Omental fat pad (tissue), 3 donors: ENCODE measurements at regions not wholly inside any gene's neighbourhood (a gene's known extent, or its start where the extent isn't known, plus 50 kb on each side); places are given as distances from the start of the nearest gene placed in this dataset.
A peak's percentile ranks its signal among the peaks of the same experiment; 100 is the strongest.
"Not testable (repeated sequence)": the region's sequence is repeated elsewhere in the genome, so short reads cannot be mapped to it uniquely, and the experiment has no call there.

Experiments
- ATAC-seq: fragments of 150-250 bp; one replicate; pipeline ENCODE4 v1.9.1; 2016; ENCODE audit warnings: mild to moderate bottlenecking, moderate library complexity; ENCODE audit not compliant: low FRiP score
- DNase-seq: peaks from one replicate; pipeline ENCODE4 v3.0.0-alpha.2; 2019; ENCODE audit warnings: low spot score
- TF ChIP-seq, protein P1 (sequence below), 3 donors: fragments of 450-650 bp; IDR thresholded peaks; one replicate each; pipeline ENCODE4 v1.5.1; 2016 to 2017; ENCODE audit warnings: antibody characterized with exemption in 3 of 3, mild to moderate bottlenecking in 3 of 3, moderate library complexity in 2 of 3

DNA sequence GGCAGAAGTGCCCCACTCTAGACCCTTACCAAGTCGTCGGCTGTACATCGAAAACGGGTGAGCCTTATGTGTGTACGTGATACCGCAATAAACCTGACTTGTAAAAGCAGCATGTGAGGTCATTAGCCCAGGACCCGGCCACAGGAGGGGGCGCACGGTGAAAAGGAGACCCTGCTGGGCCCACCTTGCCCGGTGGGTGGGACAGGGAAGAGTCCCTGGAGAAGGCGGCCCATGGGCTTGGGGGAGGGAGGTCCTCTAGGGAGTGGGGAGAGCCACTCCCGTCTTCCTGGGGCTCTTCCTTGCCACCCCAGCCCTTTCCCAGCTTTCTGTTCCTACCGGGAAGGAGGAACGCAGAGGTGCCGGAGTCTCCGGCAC is 188.8 kb downstream of the NPIPB11 start:
- not testable (repeated sequence) for ATAC-seq, DNase-seq

DNA sequence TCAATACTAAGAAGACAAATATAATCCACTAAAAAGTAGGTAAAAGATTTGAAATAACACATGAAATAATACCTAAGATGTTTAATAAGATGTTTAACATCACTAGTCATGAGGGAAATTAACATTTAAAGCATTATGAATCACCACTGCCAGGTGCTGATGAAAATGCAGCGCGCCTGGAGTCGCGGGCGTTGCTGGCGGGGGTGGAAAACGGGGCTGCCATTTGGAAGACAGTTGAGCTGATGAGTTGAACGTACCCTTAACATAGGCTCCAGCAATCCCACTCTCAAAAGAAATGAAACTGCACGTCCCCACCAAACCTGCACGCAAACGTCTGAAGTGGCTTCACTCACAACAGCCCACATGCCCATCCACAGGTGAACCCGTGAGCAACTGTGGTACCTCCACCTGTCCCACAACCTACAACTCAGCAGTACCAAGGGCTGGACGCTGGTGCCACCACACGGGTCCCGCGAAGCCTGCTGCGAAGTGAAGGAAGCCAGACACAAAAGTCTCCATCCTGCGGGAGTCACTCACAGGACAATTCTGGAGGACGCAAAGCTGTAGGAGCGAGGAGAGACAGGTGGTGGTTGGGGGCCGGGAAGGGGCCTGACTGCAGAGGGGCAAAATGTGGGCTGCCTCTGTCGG is 189.3 kb downstream of the NPIPB11 start:
- not testable (repeated sequence) for ATAC-seq, DNase-seq

DNA sequence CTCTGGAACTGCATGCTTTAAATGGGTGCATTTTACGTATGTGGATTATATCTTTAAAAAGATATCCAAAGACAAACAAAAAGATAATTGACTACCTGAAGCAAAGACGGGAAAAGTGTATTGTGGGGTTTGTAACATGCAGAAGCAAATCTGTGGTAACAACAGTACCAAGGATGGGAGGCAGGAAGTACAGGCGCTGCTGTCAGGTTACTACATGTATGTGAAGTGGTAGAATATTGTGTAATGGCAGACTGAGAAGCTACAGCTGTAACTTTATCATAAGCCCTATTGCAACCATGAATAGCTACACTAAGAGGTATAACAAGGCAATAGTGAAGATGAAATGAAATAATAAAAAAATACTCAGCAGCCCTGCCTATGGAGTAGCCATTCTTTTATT is 192.7 kb downstream of the NPIPB11 start:
- DNase-seq, ATAC-seq: not testable (repeated sequence)

DNA sequence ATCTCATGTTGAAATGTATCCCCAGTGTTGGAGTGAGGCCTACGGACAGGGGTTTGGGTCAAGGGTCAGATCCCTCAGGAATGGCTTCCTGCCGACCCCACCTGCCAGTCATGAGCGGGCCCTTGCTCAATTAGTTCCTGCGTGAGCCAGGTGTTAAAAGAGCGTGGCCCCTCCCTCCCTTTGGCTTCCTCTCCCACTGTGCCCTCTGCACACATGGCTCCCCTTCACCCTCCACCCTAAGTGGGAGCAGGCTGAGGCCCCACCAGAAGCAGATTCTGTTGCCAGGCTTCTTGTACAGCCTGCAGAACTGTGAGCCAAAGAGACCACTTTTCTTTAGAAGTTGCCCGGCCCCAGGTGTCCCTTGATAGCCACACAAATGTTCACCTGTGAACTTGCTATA is 193.3 kb downstream of the NPIPB11 start:
- not testable (repeated sequence) for ATAC-seq, DNase-seq

DNA sequence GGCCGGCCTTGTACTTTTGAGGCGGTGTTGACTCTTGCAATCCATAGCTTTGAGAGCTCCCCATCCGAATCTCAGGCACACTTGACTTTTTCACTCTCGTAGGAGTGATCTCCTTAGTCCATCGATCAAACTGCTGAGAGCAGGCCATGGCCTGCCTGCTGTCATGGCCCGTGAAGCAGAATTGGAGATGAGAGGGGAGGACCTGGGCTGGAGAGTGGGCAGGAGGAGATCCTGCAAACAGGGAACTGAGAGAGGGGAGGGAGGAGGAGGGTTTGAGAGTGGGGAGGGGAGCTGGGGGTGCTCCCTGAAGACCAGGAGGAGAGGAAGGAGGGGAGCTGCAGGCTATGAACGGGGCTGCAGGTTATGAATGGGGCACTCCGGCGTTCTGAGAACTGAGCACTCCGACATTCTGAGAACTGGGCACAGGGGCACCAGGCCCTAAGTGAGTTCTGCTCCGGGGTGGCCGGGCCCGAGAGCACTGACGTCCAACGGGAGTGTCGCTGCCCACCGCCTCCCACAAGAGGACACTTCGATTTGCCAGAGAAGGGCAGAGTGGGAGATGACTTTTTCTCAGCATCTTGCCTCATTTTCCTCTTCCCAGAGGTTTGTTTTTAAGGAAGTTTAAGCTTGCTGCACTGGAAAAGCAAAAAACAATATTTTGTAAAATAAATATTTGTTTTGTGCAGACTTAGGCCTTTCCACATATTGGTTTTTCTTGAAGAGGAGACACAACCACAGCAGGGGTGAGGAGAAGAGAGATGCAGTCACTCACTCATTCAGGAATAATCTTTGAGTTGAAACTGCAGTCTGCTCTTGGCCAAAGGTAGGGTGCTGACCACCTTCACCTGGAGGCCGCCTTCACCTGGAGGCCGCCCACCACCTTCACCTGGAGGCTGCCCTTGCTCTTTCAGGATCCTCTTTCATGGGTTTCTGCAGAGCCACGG is 194.2 kb downstream of the NPIPB11 start:
- peak; percentile 59 for ATAC-seq
- DNase-seq: not testable (repeated sequence)

DNA sequence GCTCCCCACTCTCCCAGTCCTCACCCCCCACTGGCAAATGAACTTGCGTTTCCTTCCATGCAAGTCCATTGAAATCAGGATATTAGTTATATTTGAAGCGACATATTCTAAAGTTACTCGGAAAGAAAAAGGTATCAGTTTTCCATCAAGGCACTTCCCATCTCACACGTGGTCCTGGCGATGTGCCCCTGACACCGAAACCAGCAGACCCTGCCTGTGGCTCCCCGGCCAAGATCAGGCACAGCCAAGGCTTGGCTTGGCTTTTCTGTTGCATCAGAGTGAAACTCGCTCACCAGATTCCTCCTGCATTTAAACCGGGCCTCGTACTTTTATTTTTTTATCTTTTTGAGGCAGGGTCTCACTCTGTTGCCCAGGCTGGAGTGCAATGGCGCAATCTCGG is 195.1 kb downstream of the NPIPB11 start:
- DNase-seq, ATAC-seq: not testable (repeated sequence)

DNA sequence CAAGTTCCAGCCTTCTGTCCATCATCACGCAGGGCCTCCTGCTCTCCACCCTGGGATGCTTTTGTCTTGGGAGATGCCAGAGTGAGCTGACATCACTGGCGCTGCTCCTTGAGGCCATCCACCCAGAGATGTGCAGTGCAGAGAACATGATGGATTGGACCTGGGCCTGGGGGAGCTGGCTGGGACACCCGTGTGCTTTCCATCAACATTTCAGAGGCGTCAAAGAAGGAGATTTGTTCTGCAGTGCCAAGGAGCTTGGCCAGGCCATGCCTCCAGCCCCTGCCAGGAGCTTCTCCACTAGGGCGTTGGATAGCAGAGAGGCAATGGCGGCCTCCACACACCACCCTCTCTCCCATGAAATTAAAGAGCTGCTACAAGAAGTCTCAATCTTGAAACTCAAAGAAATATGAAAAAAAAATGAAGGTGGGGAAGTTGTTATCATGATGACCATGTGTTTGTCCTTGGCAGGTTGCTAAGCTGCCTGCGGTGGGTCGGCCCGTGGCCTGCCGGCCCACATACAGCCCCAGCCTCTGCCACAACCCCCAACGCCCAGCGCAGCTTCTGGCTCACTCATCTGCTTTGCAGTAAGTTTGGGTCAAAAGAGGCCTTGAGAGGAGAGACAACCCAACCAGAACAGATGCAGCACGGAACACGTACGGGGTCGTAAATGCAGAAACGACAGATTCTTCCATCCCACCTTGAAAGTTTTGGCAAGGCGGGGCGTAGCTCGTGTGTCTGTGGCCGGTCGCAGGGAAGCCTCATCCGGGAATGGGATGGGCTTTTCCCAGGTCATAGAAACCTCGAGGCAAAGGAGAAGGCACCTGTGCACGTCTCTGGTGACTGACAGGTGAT is 196.0 kb downstream of the NPIPB11 start:
- DNase-seq: not testable (repeated sequence)

DNA sequence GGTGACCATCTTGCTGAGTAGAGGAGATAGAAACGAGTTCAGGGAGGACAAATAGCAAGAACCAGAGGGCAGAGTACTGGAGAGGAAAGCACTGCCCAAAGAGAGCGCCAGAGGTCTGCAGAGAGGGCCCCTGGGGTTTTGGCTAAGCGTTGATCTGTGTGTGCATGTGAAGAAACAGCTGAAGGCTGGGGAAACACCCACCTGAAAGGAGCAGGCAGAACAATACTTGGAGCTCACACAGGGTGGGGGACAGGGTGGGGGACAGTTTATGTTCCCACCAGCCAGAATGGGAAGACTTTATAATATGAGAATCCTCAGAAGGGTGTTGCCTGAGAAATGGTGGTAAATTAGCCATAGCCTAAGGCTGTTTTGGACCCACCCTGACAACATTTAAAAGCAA is 200.4 kb downstream of the NPIPB11 start:
- not testable (repeated sequence) for ATAC-seq, DNase-seq

More for the DNA sequence above, 196.0 kb downstream of the NPIPB11 start:
- ATAC-seq: not testable (repeated sequence)

DNA sequence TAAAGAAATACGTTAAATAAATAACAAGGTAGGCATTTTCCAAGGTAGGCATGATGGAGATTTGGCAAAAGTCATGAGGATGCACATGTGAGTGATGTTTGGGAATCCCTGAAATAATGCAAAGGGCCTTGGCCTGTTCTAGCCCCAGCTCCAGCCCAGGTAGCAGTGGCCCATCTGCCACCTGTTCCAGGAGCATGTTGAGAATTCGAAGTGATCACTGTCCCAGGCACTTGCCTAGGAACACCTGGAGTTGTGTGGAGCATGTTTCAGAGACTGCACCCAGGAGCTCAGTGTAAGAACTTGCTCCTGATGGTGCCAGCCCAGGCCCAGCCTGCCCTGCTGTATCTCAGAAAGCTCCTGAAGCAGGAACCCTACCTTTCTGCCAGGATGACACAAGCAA is 201.4 kb downstream of the NPIPB11 start:
- ATAC-seq, DNase-seq: not testable (repeated sequence)

DNA sequence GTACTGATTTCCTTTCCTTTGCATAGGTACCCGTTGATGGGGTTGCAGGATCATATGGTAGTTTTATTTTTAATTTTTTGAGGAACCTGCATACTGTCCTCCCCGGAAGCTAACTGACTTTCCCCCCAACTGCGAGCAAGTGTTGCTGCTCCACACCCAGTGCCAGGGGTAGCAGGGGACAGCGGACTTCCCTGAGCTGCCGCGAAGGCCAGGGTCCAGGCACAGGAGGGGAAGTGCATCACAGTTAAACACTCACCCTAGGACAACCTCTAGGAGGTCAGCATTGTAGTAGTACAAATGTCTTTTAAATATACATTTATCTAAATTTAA is 201.7 kb downstream of the NPIPB11 start:
- ATAC-seq (no peak), DNase-seq (no peak)
- TF ChIP-seq, protein P1, sequence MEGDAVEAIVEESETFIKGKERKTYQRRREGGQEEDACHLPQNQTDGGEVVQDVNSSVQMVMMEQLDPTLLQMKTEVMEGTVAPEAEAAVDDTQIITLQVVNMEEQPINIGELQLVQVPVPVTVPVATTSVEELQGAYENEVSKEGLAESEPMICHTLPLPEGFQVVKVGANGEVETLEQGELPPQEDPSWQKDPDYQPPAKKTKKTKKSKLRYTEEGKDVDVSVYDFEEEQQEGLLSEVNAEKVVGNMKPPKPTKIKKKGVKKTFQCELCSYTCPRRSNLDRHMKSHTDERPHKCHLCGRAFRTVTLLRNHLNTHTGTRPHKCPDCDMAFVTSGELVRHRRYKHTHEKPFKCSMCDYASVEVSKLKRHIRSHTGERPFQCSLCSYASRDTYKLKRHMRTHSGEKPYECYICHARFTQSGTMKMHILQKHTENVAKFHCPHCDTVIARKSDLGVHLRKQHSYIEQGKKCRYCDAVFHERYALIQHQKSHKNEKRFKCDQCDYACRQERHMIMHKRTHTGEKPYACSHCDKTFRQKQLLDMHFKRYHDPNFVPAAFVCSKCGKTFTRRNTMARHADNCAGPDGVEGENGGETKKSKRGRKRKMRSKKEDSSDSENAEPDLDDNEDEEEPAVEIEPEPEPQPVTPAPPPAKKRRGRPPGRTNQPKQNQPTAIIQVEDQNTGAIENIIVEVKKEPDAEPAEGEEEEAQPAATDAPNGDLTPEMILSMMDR (IDR thresholded peaks at IDR 0.05): no peak

DNA sequence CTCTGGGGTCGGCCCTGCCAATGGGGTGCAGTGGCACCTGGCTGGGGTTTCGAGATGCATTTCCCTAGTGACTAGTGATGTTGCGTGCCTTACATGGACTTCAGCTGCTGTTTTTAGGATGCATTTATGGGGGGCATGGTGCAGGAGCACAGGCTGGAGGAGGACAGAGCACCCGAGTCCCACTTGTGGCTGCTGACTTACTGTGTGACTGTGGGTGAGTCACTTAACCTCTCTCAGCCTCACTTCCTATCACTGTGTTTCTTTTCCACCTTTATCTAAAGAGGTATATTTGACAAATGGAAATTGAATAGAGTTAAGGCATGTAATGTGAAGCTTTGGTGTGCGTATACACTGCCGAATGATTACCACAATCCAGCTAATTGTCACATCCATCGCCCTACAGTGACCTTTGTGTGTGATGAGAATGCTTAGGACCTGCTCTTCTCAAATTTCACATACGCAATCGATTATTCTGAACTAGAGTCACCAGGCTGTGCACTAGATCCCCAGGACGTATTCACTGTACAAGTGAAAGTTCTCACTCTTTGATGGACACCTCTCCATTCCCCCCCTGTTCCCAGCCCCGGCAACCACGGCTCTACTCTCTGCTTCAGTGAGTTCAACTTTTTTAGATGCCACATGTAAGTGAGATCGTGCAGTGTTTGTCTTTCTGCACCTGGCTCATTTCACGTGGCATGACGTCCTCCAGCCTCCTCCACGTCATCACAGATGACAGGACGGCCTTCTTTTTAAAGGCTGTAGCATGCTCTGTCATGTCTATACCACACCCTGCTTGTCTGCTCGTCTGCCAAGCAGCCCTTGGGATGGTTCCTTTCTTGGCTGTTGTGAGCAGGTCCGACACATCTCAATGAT is 202.3 kb downstream of the NPIPB11 start:
- ATAC-seq, DNase-seq: not testable (repeated sequence)

DNA sequence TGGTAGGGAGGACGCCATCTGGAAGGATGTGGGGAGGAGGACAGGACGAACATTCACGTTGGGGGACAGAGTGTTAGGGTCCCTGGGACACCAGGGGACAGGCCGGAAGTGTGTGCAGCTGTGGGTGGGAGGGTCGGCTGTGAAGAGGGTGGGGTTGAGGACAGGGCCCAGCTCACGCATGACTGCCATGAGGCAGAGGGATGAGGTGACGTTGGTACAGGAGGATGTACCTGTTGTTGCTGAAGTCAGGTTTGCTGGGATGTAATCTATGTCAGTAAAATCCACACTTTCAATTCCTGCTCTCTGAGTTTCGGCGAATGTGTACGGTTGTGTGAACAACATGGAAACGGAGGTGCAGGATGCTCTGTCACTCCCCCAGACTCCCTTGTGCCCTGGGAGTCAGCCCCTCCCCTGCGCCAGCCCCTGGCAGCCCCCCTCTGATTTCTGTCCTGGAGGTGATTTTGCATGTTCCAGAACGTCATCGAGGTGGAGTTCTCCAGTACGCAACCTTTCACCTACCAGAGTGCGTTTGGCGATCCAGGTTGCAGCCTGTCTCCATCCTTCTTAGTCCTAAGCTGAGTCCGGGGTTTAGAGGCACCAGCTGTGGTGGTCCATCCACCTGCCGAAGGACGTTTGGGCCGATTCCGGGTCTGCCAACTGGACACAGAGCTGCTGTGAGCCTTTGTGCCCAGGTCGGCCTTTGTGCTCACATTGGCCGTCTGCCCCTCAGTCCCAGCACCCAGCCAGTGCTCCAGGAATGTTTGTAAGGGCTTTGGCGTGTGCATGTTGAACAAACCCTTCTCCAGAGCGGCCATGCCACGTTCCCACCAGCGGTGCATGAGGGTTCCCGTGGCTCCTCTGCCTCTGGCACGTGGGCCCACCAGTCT is 203.2 kb downstream of the NPIPB11 start:
- not testable (repeated sequence) for ATAC-seq, DNase-seq

DNA sequence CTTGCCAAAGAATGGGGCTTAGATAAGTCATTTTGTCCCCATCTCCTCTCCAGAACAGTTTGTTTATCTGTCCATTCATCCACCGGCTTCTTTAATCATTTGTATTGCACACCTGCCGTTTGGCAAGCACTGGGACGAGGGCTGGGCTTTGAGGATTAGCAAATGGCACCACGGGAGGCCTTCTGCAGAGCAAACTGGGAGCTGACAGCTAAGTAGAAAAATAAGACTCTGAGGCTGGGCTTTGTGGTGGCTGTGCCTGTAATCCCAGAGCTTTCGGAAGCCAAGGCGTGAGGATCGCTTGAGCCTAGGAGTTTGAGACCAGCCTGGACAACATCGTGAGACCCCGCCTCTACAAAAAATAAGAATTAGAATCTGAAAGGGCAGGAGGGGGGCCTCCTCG is 203.9 kb downstream of the NPIPB11 start:
- not testable (repeated sequence) for DNase-seq, ATAC-seq

DNA sequence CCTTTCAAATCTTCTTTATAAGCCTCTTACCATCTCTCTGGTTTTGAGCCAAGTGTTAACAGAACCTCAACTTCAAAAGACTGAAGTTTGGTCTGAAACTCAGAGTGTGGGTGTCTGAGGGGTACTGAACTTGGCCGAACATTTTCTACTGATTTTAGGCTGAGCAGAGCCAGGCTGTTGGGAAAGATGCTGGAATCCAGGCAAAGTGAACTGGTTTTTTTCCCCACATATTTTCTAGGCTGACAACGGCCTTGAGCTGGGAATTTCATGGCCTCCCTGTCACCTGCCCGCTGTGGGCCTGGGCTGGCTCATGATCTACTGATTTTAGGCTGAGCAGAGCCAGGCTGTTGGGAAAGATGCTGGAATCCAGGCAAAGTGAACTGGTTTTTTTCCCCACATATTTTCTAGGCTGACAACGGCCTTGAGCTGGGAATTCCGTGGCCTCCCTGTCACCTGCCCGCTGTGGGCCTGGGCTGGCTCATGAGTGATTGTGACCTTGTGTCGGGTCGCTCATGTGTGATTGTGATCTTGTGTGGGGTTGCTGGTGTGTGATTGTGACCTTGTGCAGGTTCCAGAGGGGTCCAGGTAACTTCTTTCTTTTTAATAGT is 204.4 kb downstream of the NPIPB11 start:
- not testable (repeated sequence) for DNase-seq
- ATAC-seq: peak; percentile 48

DNA sequence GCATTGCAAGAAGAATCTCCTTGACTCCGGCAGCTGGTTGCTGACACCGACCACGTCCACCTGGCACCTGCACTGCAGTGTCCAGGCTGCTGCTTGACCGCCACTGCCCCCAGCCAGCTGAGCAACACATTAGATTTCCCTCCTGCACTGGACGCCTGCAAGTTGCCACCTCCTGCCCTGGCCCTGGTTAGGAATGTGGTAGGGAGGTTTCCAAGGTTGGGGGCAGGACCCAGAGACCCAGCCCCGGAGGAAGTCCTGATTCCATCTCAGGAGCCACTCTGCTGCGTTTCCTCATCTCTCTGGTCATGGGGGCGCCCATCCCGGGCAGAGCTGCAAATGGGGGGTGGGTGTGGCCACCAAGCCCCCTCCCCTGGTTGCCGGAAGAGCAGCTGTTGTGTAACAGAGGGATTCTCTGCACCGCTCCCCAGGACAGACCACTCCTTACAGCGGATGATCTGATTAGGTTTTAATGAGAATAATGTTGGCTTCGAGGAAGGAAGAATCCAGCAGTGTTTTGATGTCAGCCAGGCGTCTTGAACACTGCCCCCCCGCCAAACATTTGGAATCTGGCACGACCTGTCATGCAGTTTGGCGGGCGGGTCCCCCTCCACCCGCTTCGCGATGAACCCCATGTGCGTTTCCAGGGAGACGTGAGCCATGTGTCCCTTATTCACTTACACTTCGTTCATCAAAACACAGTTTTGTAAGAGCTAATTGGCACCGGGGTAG is 205.1 kb downstream of the NPIPB11 start:
- ATAC-seq: peak; percentile 5

More for the DNA sequence above, 205.1 kb downstream of the NPIPB11 start:
- peak; percentile 18 for DNase-seq
